NCI-H1930 (cell line): ENCODE measurements at regions not wholly inside any gene's neighbourhood (a gene's known extent, or its start where the extent isn't known, plus 50 kb on each side); places are given as distances from the start of the nearest gene placed in this dataset.
"Not testable (repeated sequence)": the region's sequence is repeated elsewhere in the genome, so short reads cannot be mapped to it uniquely, and the experiment has no call there.

Experiments
- DNase-seq, 2 experiments: peaks; one replicate each; lab custom pipeline; 2025; lab: John Stamatoyannopoulos, UW

DNA sequence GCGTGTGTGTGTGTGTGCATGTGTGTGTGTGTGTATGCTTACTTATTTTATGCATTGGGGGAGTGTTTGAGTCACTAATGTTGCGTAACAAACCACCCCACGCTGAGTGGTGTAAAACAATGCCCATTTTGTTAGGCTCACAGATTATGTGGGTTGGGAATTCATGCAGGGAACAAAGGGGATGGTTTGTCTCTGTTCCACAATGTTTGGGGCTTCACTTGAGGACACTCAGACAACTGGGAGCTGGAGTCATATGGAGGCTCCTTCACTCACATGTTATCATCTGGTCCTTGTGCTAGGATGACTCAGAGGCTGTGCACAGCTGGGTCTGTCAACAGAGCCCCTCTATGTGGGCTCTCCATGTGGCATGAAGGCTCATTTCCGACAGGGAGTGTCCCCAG lies 51.3 kb upstream of the LARGE1 start:
- DNase-seq = no peak

DNA sequence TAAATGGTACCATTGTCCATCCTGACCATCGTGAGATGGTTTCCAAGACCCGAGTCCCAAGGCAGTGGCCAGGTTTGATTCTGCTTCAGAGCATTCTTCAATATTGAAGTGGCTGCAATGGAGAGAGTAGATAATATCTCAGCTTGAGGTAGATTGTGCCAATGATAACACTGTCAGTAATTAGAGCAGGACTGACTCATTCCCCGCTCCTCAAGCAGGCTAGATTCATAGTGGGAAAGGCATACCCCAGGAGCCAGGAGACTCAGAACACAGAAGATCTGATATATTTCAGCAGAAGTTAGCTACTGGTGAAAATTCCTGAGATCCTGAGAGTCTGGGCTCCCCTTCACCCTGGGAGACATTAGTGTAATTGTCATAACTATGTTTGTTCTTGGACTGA lies 55.6 kb upstream of the LARGE1 start:
- DNase-seq = no peak

DNA sequence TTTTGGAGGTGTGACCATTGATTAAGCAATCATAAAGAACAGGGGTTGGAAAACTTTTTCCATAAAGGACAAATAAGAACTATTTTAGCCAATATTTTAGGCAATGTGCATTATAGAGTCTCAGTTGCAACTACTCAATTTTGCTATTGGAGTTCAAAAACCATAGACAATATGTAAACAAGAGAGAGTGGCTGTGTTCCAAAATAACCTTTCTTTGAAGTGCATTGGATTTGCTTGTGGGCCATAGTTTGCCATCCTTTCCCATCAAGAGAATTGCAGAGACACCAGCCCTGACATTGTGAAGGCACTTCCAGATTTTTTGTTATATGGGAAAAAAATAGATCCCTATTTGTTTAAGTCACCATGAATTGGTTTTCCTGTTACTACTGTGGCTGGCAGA lies 63.3 kb upstream of the LARGE1 start:
- DNase-seq = no peak

DNA sequence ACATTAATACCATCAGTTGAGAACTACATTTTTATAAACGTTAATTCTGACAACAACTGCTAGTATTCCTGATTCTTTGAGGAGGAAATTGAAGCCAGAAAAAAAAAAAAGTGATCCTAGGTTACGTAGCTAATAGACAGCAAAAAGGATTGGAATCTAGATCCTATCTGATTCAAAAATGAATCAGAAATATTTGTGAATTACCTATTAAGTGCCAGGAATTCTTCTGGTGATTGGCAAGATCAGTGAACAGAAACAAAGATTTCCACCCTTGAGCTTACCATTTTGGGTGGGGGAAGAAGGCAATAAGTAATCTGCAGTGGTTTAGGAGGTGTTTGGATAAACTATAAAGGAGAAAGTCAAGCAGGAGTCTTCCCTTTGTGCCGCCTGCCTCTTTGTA lies 63.9 kb upstream of the LARGE1 start:
- no peak for DNase-seq

DNA sequence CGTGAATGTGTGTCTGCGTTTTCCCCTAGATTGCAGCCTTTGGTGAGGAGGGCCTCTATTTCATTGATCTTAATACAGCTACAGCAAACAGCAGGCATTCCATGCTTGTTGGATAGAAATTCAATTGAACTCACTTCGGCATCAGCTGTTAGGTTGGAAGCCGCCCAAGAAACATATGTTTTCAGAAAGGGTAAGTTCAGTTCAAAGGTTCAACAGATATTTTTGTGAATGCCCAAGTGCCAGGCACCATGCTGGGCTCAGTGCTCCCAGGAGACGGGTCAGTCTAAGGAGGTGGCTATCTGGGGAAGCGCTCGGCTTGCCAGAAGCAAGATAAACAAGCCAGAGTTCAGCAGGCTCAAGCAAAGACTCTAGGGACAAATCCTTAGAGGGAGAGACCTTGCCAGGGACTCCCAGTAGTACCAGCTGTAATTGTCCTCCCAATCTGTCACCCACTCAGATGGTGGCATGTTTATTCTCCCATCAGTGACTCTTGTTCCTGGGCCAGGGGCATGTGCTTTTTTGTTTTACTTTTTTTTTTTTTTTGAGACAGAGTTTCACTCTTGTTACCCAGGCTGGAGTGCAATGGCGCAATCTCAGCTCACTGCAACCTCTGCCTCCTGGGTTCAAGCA lies 64.5 kb upstream of the LARGE1 start:
- DNase-seq = no peak

DNA sequence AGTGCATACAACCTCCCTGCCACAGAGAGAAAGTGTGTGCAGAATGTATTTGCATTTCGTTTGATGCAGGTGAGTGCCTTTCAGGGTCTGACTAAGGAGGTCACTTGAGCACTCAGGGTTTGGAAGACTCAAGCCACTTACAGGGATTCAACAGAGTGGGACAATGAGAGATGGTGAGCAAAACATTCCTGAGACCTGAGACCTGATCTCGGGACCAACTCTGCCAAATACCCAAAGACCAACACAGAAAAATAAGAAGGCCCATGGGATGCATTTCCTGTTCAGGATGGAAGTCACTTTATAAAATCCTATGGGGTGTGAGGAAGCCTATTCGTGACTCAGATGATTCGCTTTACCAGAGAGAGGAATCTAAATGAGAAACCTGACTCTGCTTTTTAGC lies 65.2 kb upstream of the LARGE1 start:
- no peak for DNase-seq

DNA sequence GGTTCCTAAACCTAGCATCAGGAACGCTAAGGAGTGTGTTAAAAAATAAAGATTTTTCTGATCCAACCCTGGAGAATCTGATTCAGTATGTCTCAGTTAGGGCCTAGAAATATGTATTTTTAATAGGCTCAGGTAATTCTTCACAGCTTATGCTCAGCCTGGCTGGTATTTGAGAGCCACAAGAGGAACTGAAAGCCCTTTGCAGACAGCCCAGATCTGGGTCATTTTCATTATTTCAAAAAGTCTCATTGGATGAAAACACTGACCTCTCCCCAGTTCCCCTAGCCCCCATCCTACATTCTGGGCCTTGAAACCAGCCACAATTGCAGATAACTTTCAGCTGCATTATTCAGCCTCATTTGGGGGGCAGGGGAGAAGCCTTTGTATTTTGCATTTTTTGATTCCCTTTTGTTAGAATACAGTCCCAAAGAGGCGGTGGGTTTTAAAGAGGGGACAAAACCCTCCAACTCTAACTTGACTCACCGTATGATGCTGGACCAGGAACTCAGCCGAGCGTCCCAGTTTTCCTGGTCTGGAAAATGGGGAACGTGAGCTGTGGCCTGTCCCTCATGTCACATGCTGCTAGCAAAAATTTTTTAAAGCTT lies 66.0 kb upstream of the LARGE1 start:
- DNase-seq = no peak

DNA sequence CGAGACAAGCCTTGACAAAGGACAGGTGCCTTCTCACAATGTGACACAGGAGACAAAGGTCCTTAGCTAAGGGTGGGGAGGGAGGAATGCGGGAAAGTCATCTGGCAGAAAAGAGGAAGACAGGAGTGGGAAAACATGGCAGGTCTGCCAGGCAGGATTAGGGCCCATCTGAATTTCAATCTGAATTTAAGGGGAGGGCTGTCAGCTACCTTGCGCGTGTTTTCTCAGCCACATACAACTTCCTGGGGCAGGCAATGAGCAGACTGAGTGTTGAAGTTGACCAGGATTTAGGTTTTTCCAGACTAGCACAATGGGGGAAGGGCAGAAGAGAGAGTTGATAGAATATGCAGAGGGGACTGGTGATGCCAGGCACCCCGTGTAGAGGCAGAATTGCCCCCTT lies 66.7 kb upstream of the LARGE1 start:
- no peak for DNase-seq

DNA sequence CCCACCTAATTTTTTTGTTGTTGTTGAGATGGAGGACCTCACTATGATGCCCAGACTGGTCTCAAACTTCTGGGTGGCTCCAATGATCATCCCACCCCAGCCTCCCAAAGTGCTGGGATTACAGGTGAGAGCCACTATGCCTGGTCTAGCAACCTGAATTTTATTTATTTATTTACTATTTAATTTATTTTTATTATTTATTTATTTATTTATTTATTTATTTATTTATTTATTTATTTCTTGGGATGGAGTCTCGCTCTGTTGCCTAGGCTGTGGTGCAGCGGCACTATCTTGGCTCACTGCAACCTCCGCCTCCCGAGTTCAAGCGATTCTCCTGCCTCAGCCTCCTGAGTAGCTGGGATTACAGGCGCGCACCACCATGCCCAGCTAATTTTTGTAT lies 69.0 kb upstream of the LARGE1 start:
- not testable (repeated sequence) for DNase-seq

DNA sequence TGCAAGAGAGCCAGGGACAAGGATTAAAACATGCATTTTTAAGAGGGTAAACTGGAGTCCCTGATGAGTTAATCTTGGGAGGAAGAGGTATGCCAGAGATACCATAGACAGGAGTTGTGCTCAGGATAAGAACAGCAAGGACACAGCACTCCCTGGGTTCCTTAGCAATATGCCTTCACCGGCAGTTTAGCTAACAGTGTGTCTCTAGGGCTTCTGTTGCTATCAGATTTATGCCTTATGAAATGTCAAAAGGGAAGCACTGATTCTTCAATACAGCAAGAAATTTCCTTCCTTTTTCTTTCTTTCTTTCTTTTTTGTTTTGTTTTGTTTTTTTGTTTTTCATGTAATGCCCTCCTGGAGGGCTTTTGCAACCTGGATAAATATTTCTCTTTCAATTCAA lies 71.3 kb upstream of the LARGE1 start:
- no peak for DNase-seq

DNA sequence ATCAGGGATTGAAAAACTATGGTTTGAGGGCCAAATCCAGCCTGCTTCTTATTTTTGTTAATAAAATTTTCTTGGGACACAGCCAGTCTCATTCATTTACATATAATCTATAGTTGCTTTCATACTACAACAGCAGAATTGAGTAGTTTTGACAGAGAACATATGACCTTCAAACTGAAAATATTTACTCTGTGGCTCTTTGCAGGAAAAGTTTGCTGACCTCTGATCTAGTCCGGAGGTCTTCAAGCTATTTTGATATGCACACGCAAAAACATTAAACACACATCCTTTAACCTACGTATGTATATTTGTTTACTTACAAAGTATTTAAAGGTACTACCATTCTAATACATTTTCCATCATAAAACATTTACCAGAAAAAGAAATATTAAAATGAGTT lies 76.5 kb upstream of the LARGE1 start:
- DNase-seq = no peak

DNA sequence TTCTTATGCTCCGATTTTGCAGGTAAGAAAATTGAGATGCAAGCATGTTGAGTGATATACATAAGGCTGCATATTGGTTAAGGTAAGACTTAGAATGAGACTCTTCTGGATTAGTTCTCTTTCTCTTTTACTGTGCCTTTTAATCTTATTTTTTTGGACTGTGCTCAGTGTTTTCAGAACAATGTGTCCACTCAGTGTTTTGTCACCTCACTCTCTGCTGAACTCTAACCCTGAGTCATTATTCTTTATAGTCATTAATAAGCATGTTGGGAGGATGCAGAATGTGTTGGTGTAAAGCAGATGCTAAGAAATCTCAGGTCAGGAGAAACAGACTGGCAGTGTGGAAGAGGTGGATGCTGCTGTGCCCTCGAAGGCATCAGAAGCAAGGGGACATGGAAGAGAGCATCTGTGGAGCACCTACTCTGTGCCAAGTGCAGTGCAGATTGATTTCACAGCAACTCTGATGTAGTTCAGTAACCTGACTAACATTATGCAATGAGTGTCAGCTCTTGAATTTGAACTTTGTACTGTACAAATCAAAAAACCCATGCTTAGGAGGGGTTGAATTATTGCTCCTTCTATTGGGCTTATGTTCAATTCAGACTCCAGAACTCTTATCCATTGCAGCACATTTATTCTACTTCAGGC lies 80.7 kb upstream of the LARGE1 start:
- no peak for DNase-seq

DNA sequence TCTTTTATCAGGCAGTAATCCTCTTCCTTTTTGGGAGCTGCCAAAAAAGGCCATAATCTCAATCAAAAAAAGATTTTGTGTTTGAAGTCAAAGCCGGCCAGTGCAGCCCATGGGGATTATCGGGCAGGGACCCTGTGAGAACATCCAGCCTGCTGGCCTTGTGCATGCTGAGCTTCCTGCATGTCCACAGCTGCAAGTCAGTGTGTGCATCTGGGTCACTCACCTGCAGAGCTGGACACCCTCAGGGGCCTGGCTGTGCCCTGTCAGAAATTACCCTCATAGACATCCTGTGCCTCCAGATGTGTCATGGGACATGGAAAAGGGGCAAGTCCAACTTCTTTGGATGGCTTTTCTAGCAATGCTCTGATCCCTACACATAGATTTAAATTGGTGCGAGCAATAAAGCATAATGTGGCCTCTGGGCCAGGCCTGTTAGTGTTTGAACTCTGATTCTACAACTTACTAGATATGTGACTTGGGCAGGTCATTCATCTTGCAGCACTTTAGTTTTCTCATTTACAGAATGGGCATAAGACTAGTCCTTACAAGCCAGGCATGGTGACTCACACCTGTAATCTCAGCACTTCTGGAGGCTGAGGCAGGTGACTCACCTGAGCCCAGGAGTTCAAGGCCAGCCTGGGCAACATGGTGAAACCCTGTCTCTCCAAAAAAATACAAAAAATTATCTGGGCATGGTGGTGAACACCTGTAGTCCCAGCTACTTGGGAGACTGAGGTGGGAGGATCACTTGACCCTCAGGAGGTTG lies 81.6 kb upstream of the LARGE1 start:
- DNase-seq = no peak

DNA sequence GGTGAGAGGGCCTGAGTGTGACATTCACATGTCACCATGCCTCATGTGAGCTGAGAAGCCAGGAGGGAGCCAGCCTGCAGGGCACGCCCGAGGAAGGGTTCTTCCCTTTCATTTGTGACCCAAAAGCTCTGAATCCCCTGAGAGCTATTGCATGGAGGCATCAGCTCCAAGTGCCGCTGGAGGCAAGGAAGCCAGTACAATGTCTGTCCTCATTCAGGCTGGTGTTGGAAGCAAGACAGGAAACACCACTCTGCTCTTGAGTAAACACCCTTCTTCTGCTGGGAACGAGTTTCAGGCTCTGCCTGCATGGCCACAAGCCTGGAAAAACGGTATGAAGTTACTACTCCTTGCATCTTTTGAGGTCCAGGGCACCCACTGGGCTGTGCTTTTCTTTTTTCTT lies 83.8 kb upstream of the LARGE1 start:
- DNase-seq = no peak

DNA sequence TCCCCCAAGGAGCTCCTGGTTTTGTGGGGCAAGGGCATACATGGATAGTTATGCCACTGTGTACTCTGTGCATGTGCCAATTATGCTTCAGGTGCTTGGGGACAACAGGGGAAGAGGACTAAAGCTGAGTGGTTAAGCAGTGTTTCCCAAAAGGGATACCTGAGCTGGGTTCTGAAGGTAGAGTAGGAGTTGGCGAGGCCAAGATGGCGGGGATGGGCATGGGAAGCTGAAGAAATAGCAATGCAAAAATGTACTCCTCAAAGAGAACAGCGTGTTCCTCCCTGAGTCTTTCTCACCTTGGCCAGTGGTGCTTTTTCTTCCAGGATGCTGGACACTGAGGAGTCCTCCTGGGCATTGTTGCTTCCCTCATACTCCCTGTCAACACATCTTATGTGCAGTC lies 90.0 kb upstream of the LARGE1 start:
- DNase-seq = no peak

DNA sequence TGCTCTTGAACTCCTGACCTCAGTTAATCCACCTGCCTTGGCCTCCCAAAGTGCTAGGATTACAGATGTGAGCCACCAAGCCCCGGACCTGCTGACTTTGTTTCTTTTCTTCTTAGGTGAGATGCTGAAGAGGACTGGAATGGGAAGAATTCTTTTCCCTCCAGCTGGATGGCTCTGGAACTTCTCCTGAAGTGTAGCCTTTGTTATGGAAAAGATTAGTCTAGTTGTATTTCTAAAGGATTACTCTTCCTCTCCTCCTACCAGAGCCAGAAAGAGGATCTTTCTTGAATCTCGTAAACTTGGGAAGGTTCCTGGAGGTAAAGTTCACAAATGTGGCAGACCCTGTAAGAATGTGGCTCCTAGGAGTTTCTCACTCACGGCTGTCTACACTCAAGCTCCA lies 95.4 kb upstream of the LARGE1 start:
- DNase-seq = no peak

DNA sequence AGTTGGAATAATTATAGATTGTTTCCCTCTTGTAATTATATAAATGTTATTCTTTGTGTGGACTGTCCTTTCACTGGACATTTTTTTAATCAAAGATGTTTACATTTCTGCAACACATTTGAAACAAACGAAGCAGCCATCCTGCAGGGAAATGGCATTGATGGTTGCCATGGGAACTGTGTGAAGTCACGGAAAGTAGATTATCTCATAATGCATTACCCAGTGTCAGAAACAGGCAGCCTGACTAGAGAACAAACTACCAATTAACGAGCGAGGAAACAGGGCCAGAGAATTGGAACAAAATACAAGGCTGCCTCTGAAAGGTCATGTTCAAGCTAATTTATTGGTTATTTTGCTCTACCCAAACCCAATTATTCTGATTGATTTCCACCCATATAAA lies 96.9 kb upstream of the LARGE1 start:
- DNase-seq = no peak

DNA sequence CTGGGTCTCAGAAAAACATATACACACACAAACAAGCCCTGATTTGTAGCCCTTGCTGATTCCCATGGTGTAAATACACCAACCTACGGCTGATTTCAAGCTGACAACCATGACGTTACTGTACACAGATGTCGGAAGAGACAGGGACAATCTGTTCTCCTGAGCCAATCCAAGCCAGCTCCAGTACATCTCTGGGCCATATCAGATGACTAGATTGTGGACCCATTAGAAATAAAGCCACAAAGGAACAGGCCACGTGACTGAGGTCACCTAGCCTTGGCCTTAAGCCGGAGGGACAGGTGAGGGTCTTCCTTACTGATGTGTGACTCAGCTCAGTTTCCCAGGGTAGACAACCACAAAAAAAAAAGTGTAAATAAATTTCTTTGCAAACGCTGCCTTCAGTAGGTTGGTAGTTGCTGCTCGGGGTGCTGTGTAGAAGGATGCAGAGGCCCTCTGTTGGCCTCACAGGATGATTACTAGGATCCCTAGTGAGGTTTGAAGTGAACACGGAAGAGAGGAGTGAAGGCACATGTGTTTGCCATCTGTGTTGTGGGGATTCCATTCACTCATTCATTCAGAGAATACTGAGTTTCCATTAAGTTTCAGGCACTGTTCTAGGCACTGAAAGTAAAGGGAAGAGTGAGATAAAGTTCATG lies 99.0 kb upstream of the LARGE1 start:
- DNase-seq = no peak

DNA sequence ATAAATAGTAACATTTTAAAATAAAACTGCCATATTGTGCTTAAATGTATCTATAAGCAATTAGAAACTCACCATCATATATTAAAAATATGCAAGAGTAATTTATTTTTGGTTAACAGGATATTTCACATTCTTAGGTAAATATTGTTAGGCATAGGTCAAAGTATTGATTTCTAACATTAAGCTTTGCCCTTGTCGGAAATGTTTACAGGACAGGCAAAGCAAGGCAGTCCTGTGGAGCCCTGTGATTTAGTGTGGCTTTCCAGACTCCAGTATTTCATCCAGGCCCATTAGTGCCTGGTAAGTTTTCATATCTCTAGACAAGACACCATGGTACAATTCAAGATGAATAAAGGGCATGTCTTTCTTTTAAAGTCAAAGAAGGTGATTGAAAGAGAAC lies 114.9 kb upstream of the LARGE1 start:
- no peak for DNase-seq

DNA sequence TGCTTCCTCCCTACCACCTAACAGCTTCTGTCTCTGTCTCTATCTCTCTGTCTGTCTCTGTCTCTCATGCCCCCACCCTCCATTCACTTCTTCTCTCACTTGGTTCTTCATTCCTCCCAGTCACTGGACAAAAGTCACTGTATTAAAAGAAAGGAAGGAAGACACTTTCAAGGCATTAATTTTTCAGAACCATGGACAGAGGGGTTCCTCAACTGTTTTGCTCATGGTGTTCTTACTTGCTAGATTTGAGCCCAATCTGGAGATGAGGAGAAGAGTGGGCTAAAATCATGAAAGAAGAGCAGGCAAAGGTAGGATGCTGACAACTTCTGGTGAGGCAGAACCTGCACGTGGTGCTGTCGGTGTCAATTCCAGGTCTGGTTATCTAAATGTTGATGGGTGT lies 116.7 kb upstream of the LARGE1 start:
- DNase-seq = no peak

DNA sequence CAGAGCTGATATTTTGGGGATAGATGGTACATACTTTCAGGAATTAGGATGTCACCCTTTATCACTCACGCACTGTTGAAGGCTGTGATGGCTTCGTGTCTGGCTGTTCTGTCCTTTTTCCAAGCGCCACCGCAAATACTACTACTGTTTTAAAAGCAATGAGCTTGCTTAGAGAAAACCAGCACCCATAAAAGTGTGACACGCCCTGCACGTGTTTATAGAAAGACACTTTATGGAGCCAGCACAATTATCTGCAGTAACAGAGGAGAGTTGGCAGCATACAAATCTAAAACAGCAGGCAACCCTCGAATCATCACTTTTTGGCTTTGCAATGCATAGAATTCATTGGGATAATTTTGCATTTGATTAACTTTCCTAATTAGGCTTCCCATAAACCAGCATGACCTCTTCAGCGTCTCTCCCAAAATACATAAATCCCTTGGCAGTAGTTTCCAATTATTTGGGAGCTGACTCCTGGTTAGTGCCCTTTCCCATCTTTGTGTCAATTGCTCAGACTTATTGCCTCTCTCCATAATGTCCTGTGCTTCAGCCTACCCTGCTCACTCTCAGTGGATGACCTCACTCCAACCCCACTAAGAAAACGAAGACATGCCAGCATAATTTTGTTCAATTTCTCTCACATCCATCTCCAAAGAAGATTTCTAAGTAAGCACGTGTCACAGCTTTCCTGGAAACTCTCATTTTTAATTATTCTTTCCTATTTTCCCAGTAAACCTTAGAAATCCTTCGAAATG lies 118.7 kb upstream of the LARGE1 start:
- DNase-seq = no peak

DNA sequence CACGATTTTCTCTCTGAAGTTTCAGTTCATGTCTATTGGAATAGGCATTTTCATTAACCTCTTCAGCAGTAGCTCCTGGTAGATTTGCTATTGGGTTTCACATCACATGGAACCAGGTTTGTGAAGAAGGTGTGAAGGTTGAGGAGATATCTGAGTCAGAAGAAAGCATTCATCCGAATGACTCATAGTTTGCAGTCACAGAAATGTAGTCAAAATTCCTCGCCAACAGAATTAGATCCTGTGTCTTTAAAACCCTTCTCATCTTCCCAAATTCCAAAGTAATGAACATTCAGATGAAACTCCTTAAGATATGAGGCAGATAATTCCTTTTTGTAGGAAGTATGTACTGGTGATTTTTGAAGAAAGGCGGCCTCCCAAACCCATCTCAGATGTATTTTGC lies 125.0 kb upstream of the LARGE1 start:
- no peak for DNase-seq
